ENCODE measurements at regions not wholly inside any gene's neighbourhood (a gene's known extent, or its start where the extent isn't known, plus 50 kb on each side); places are given as distances from the start of the nearest gene placed in this dataset.

DNA sequence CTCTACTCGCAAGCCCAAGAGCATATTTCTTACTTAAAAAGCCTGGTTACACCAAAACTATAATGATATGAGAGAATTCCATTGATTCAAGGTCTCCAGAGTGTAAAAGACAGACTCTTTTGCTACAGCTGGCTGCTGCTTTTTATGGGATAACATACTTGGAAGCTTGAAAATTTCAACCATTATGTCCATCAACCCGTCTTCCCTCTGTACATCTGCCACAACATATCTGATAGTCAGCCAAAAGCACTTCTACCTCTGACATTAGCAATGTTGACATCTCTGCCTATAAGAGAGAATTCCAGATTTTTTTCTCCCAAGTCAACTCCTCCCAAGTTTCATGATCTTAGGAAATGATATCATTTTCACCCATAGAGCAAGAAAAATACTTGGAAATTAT is 54.4 kb upstream of the IQCM start:
- H3K4me1 Mint-ChIP-seq (ENCODE audit: low read depth), result no peaks in the 10 kb centered on the region
- no peaks in the 10 kb centered on the region for H3K27me3 Mint-ChIP-seq
- DNase-seq (ENCODE audit: low spot score, unreplicated experiment), result no peak
- no peak overlapping the region for H3K4me3 Mint-ChIP-seq (ENCODE audit: low read depth)
- TF ChIP-seq, protein P1, sequence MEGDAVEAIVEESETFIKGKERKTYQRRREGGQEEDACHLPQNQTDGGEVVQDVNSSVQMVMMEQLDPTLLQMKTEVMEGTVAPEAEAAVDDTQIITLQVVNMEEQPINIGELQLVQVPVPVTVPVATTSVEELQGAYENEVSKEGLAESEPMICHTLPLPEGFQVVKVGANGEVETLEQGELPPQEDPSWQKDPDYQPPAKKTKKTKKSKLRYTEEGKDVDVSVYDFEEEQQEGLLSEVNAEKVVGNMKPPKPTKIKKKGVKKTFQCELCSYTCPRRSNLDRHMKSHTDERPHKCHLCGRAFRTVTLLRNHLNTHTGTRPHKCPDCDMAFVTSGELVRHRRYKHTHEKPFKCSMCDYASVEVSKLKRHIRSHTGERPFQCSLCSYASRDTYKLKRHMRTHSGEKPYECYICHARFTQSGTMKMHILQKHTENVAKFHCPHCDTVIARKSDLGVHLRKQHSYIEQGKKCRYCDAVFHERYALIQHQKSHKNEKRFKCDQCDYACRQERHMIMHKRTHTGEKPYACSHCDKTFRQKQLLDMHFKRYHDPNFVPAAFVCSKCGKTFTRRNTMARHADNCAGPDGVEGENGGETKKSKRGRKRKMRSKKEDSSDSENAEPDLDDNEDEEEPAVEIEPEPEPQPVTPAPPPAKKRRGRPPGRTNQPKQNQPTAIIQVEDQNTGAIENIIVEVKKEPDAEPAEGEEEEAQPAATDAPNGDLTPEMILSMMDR (IDR thresholded peaks at IDR 0.05; ENCODE audit: unreplicated experiment), result no peak
- no peaks in the 10 kb centered on the region for H3K9me3 Mint-ChIP-seq (ENCODE audit: low read depth)
- no peaks in the 10 kb centered on the region for H3K36me3 Mint-ChIP-seq (ENCODE audit: insufficient read depth)
- H3K27ac Mint-ChIP-seq, result no peak overlapping the region

DNA sequence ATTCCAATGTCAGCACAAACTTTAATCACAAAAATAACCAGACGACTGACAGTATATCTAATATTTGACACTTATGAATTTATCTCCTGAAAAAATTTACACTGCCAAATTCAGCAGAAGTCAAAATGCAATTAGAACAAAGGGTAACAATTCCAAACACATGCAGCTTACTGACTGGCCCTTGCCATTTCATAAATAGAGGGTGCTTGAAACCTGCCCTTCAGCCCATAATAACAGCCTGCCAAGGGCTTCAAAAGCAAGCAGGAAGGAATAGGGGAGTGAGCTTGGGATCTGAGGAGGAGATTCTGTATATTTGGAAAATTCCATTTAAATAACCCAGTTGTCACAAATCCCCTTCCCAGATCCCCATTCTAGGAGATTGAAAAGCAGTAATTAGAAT is 66.1 kb upstream of the IQCM start:
- TF ChIP-seq, protein P1 (IDR thresholded peaks at IDR 0.05; ENCODE audit: unreplicated experiment), result no peak
- Mint-ChIP-seq H3K36me3 (ENCODE audit: insufficient read depth) (no peaks in the 10 kb centered on the region), H3K4me1 (ENCODE audit: low read depth) (peaks cover 9% of the 10 kb centered on the region), H3K9me3 (ENCODE audit: low read depth) (no peaks in the 10 kb centered on the region), H3K27ac (no peak overlapping the region), H3K27me3 (no peaks in the 10 kb centered on the region), H3K4me3 (ENCODE audit: low read depth) (no peak overlapping the region)
- DNase-seq (ENCODE audit: low spot score, unreplicated experiment), result no peak

DNA sequence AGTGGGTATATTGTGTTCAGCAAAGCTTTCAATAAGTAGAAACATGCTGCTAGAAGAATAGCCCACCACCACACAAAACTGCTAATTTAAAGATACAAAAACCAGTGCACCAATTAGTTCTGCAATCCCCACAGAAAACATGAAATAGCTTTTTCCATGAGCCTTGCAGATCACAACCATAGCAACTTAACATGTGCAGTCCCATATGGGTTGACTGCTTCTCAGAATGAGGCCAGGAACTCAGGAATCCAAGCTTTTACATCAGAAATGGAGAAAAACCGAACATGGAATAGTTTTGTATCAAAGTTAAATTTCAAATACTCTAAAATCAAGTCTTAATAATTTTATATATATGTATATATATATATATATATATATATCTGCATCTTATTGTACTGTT is 66.6 kb upstream of the IQCM start:
- no peak for DNase-seq (ENCODE audit: low spot score, unreplicated experiment)
- Mint-ChIP-seq H3K36me3 (ENCODE audit: insufficient read depth) (no peaks in the 10 kb centered on the region), H3K27me3 (no peaks in the 10 kb centered on the region), H3K9me3 (ENCODE audit: low read depth) (no peaks in the 10 kb centered on the region), H3K4me1 (ENCODE audit: low read depth) (peaks cover 9% of the 10 kb centered on the region), H3K27ac (no peak overlapping the region), H3K4me3 (ENCODE audit: low read depth) (no peak overlapping the region)
- TF ChIP-seq, protein P1 (IDR thresholded peaks at IDR 0.05; ENCODE audit: unreplicated experiment), result no peak

DNA sequence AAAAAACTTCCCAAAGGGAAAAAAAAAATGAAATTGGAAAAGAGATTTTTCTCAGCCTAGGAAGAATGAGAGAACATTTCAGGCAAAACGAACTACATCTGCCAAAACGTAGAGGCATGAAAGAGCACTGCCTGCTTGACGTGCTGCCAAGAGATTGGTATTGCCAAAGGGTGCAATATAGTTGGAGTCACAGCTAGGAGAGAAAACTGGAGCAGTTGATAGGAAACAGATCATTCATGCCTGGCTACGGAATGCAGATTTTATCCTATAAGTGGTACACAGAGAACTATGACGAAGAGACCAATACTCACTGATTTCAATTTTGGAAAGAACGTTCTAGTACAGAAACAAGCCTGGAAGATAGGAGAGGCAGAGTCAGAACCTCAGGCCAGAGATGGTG is 68.4 kb upstream of the IQCM start:
- H3K36me3 Mint-ChIP-seq (ENCODE audit: insufficient read depth), result no peaks in the 10 kb centered on the region
- no peak overlapping the region for H3K4me3 Mint-ChIP-seq (ENCODE audit: low read depth)

DNA sequence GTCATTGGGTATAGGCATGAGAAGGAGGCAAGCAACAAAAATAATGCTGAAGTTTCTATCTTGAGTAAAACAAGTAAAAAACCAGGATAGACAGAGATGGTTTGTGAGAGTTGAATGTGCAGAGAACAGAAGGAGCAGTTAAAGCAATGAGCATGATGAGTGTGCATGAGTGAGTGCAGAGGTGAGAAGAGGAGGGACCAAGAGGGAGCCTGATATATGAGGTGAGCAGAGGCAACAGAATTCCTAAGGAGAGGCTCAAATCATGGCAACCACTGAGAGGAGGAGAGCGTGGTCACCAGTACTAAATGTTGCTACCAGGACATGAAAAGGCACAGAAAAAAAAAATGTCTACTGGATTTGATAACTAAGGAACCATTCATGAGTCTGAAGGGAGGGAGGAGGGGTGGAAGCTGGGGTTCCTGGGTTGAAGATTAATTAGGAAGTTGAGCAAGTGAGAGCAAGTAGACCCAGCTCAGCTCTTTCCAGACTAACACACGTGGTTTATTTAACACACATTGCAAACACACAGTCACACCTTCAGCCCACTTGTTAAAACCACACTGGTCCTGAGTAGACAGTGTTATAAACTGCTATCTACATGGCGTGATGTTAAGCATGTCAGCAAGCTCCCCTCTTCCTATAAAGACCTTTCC is 69.0 kb upstream of the IQCM start:
- Mint-ChIP-seq H3K4me1 (ENCODE audit: low read depth) (peaks cover 9% of the 10 kb centered on the region), H3K4me3 (ENCODE audit: low read depth) (no peak overlapping the region), H3K9me3 (ENCODE audit: low read depth) (no peaks in the 10 kb centered on the region), H3K27ac (no peak overlapping the region), H3K36me3 (ENCODE audit: insufficient read depth) (no peaks in the 10 kb centered on the region), H3K27me3 (no peaks in the 10 kb centered on the region)
- TF ChIP-seq, protein P1 (IDR thresholded peaks at IDR 0.05; ENCODE audit: unreplicated experiment), result no peak
- DNase-seq (ENCODE audit: low spot score, unreplicated experiment), result no peak

More for the DNA sequence above, 68.4 kb upstream of the IQCM start:
- TF ChIP-seq, protein P1 (IDR thresholded peaks at IDR 0.05; ENCODE audit: unreplicated experiment), result no peak
- peaks cover 9% of the 10 kb centered on the region for H3K4me1 Mint-ChIP-seq (ENCODE audit: low read depth)
- H3K27ac Mint-ChIP-seq, result no peak overlapping the region
- H3K27me3 Mint-ChIP-seq, result no peaks in the 10 kb centered on the region
- H3K9me3 Mint-ChIP-seq (ENCODE audit: low read depth), result no peaks in the 10 kb centered on the region
- DNase-seq (ENCODE audit: low spot score, unreplicated experiment), result no peak
